ENCODE measurements at regions not wholly inside any gene's neighbourhood (a gene's known extent, or its start where the extent isn't known, plus 50 kb on each side); places are given as distances from the start of the nearest gene placed in this dataset.

DNA sequence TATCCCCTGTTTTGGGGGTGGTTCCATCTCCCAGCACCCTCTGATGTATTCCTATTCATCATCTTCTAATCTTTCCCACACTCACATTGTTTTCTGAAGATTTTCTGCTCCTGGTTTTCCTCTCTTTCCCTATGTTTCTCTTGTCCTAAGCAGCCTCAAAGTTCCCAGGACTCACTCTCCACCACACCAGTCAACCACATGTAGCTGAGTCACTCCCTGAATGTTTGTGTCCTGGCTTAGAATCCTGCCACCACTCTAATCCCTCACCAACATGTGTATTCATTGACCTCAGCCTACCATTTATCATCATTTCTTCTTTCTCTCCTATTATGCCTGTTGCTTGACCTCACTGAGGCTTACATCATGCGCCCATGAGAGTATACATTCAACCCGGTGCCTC lies 282.4 kb upstream of the ADAMTS16 start:
- no peaks in the 10 kb centered on the region for H3K4me1 Mint-ChIP-seq (ENCODE audit: low read depth)
- ChIA-PET POLR2A (no interaction called here), CTCF (no interaction called here)
- ATAC-seq (no peak), DNase-seq (no peak)
- no peaks in the 10 kb centered on the region for H3K36me3 Mint-ChIP-seq (ENCODE audit: low read depth)
- no peaks in the 10 kb centered on the region for H3K27me3 Mint-ChIP-seq
- H3K27ac Mint-ChIP-seq, result no peak overlapping the region
- H3K9me3 Mint-ChIP-seq, result no peaks in the 10 kb centered on the region
- H3K4me3 Mint-ChIP-seq, result no peak overlapping the region
- TF ChIP-seq, protein P1, sequence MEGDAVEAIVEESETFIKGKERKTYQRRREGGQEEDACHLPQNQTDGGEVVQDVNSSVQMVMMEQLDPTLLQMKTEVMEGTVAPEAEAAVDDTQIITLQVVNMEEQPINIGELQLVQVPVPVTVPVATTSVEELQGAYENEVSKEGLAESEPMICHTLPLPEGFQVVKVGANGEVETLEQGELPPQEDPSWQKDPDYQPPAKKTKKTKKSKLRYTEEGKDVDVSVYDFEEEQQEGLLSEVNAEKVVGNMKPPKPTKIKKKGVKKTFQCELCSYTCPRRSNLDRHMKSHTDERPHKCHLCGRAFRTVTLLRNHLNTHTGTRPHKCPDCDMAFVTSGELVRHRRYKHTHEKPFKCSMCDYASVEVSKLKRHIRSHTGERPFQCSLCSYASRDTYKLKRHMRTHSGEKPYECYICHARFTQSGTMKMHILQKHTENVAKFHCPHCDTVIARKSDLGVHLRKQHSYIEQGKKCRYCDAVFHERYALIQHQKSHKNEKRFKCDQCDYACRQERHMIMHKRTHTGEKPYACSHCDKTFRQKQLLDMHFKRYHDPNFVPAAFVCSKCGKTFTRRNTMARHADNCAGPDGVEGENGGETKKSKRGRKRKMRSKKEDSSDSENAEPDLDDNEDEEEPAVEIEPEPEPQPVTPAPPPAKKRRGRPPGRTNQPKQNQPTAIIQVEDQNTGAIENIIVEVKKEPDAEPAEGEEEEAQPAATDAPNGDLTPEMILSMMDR (IDR thresholded peaks at IDR 0.05), result no peak
- intact Hi-C loops (cut with micrococcal nuclease), result no loop called here

DNA sequence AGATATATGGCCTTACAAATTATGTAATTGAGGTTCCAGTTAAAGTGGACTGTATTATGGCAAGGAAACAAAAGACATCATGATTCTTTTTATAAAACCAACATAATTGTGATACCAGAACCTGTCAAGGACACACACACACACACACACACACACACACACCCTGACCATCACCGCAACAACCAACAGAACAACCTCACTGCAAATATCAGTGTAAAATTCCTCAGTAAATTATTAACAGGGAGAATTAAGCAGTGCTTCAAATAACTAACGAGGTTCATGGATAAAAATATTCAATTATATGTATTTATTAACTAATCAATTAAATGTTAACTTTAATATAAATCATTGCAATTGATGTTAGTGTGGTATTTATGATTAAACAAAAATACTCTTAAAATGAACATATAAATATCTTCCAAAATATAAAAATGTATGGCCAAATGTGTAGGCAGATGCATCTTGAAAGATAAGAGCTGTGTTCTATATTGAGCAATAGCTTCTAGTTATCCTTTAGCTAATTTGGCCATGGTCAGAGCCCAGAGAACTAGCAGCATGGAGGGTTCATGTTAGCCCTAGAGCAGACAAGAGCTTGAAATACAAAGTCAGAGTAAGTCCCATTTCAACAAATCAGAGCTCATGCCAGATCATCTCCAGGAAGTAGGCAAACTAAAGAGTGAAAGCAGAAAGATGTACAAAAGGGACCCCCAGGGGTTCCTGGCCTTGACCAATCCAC lies 280.5 kb upstream of the ADAMTS16 start:
- no peaks in the 10 kb centered on the region for H3K36me3 Mint-ChIP-seq (ENCODE audit: low read depth)
- no peak overlapping the region for H3K4me3 Mint-ChIP-seq
- ChIA-PET POLR2A (no interaction called here), CTCF (interaction anchor here (1.0 kb wide), 1 partner anchor 9 kb away, joined by 4 read pairs; no protein-coding TSS in a partner anchor)
- ATAC-seq (no peak), DNase-seq (no peak)
- H3K27ac Mint-ChIP-seq, result no peak overlapping the region
- H3K4me1 Mint-ChIP-seq (ENCODE audit: low read depth), result no peaks in the 10 kb centered on the region
- H3K9me3 Mint-ChIP-seq, result no peaks in the 10 kb centered on the region
- H3K27me3 Mint-ChIP-seq, result no peaks in the 10 kb centered on the region
- TF ChIP-seq, protein P1 (IDR thresholded peaks at IDR 0.05), result no peak
- intact Hi-C loops (cut with micrococcal nuclease), result no loop called here

DNA sequence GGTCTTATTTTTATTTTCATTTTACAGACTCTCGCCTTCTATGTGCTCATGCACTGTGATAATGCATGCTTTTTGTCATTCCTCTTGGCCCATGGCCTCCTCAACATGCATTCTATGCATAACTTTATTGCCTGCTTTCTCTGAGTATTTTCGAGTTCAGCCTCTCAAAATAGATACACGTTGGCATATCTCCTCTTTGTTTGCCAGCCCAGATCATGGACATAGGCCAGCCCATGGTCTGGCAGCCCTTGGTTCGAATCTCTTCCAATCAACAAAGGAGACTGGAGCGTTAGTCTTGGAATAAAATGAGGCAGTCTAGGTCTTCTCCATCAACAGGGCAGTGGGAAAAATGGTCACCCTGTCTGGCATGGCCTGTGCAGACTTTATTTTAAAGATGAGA lies 279.5 kb upstream of the ADAMTS16 start:
- no peak overlapping the region for H3K4me3 Mint-ChIP-seq
- DNase-seq, result no peak
- H3K27ac Mint-ChIP-seq, result no peak overlapping the region
- no peak for ATAC-seq
- no peaks in the 10 kb centered on the region for H3K27me3 Mint-ChIP-seq
- no peaks in the 10 kb centered on the region for H3K36me3 Mint-ChIP-seq (ENCODE audit: low read depth)
- H3K4me1 Mint-ChIP-seq (ENCODE audit: low read depth), result no peaks in the 10 kb centered on the region
- no peaks in the 10 kb centered on the region for H3K9me3 Mint-ChIP-seq
- ChIA-PET POLR2A (no interaction called here), CTCF (no interaction called here)
- TF ChIP-seq, protein P1 (IDR thresholded peaks at IDR 0.05), result no peak
- intact Hi-C loops (cut with micrococcal nuclease), result no loop called here

DNA sequence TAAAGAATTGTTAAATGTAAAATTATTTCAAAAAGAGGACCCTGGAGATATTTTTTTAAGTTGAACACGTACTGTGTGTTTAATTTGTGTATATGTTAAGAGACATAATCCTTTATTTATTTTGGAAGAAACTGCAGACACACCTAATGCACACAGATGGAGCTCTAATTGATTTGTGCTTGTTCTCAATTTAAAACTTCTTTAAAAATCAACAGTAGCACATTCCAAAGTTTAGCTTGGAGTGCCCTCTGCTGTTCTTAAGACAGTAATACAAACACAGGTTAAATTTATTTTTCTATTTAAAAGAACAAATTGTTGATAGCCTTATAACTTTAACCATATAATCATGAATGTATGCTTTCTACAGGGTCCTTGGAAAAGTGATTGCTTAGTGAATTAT lies 277.6 kb upstream of the ADAMTS16 start:
- Mint-ChIP-seq H3K27ac (no peak overlapping the region), H3K9me3 (peaks cover 6% of the 10 kb centered on the region), H3K36me3 (ENCODE audit: low read depth) (no peaks in the 10 kb centered on the region), H3K27me3 (no peaks in the 10 kb centered on the region), H3K4me3 (no peak overlapping the region), H3K4me1 (ENCODE audit: low read depth) (no peaks in the 10 kb centered on the region)
- intact Hi-C loops (cut with micrococcal nuclease), result no loop called here
- POLR2A ChIA-PET, result no interaction called here
- CTCF ChIA-PET, result interaction anchor here (1.3 to 1.6 kb wide), 2 partner anchors 9 to 79 kb away, joined by 4 to 5 read pairs; no protein-coding TSS in a partner anchor
- TF ChIP-seq, protein P1 (IDR thresholded peaks at IDR 0.05), result peak; percentile 67
- DNase-seq, result no peak
- no peak for ATAC-seq

DNA sequence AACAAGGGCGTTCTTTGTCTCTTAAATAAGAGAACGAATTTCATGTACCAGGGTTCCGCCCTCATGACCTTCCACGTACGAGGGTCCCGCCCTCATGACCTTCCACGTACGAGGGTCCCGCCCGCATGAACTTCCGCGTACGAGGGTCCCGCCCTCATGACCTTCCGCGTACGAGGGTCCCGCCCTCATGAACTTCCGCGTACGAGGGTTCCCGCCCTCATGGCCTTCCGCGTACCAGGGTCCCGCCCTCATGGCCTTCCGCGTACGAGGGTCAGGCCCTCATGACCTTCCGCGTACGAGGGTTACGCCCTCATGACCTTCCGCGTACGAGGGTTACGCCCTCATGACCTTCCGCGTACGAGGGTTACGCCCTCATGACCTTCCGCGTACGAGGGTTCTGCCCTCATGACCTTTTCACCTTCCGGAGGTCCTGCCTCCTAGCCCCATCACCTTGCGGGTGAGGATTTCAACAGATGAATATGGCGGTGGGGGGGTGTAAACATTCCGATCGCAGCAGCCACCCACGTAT lies 273.9 kb upstream of the ADAMTS16 start:
- ChIA-PET CTCF (no interaction called here), POLR2A (no interaction called here)
- no peaks in the 10 kb centered on the region for H3K27me3 Mint-ChIP-seq
- H3K4me1 Mint-ChIP-seq (ENCODE audit: low read depth), result no peaks in the 10 kb centered on the region
- DNase-seq (no peak), ATAC-seq (no peak)
- TF ChIP-seq, protein P1 (IDR thresholded peaks at IDR 0.05), result no peak
- no peaks in the 10 kb centered on the region for H3K36me3 Mint-ChIP-seq (ENCODE audit: low read depth)
- intact Hi-C loops (cut with micrococcal nuclease), result no loop called here
- H3K27ac Mint-ChIP-seq, result no peak overlapping the region
- H3K4me3 Mint-ChIP-seq, result no peak overlapping the region
- H3K9me3 Mint-ChIP-seq, result peaks cover 6% of the 10 kb centered on the region
